ENCODE measurements at regions not wholly inside any gene's neighbourhood (a gene's known extent, or its start where the extent isn't known, plus 50 kb on each side); places are given as distances from the start of the nearest gene placed in this dataset.

- TF ChIP-seq POLR2AphosphoS5 (IDR thresholded peaks at IDR 0.05; ENCODE audit: borderline replicate concordance, low read depth, low read length) (no peak), EZH2 (IDR thresholded peaks at IDR 0.05) (no peak)
These were observed 71.5 kb upstream of the ANXA1 start for GRCh38 chr9:73080110-73080694.
